Limb (tissue), 2 donors: ENCODE measurements at regions not wholly inside any gene's neighbourhood (a gene's known extent, or its start where the extent isn't known, plus 50 kb on each side); places are given as distances from the start of the nearest gene placed in this dataset.
A peak's percentile ranks its signal among the peaks of the same experiment; 100 is the strongest.

Experiments used
- DNase-seq, 2 donors: peaks; one replicate each; pipeline ENCODE4 v3.0.0-alpha.2; 2016; ENCODE audit errors: extremely low spot score in 2 of 2

DNA sequence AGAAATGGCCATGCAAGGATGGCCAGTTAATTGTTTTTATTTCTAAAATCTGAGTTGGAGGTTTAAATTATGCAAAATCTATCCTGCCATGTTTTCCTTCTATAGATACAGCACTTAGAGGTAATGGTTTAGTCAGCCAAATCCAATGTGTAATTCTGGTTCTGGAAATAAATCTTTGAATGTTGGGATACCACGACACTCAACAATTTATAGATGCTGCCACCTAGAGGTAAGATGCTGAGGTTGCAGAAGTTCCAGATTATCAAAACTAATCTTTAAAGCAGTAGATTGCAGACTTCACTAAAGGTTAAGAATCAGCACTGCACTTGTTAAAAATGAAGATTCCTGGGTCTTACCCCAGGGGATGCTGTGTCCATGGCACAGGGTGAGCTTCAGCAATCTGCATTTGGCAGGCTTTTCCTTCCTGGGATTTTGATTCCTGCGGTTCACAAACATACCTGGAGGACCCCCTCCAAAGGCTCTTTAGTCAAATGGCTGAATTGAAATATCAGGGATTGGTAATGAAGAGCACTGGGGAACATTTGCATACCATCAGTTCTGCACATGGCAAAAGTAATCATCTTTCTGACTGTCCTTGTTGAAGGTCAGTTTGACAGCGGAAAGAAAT, 53.4 kb upstream of the ANO4 start:
- peak in 1 of 2 donors; percentile 65 for DNase-seq

DNA sequence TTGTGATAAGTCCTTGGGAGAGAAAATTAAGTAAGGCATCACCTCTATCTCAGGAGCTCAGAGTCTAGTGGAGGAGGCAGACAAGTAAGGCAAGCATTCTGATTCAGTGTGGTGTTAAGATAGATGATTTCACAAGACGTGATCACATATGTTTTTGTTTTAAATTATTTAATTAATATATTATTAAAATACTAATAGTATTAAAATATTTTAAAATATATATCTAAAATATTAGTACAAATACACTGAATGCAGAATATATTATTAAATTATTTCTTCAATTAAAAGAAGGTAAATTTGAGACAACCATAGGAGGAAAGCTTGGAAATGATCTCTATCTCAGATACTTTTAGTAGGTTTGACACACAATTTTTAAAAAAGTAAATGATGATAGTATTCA, 51.5 kb upstream of the ANO4 start:
- no peak for DNase-seq
